C1 segment of cervical spinal cord (tissue), 14 donors: ENCODE measurements at regions not wholly inside any gene's neighbourhood (a gene's known extent, or its start where the extent isn't known, plus 50 kb on each side); places are given as distances from the start of the nearest gene placed in this dataset.

Experiments used
- DNase-seq, 14 donors: peaks; one replicate each; lab custom pipeline; 2025; lab: John Stamatoyannopoulos, UW

- no peak for DNase-seq
Measured at GRCh38 chr1:93746021-93746812, 64.6 kb upstream of the BCAR3 start.

GRCh38 chr1:93744299-93744988 lies 62.8 kb upstream of the BCAR3 start:
- no peak for DNase-seq

- DNase-seq = no peak
Measured at GRCh38 chr1:93743465-93743864, 61.8 kb upstream of the BCAR3 start.

- no peak for DNase-seq
Measured at GRCh38 chr1:93740601-93741031, 59.0 kb upstream of the BCAR3 start.

- no peak for DNase-seq
Measured at GRCh38 chr1:93740157-93740556, 58.5 kb upstream of the BCAR3 start.

- DNase-seq = no peak
Measured at GRCh38 chr1:93739472-93739871, 57.8 kb upstream of the BCAR3 start.

- DNase-seq = no peak
Measured at GRCh38 chr1:93738926-93739325, 57.3 kb upstream of the BCAR3 start.

GRCh38 chr1:93738075-93738622 lies 56.5 kb upstream of the BCAR3 start:
- DNase-seq = no peak

- no peak for DNase-seq
Measured at GRCh38 chr1:93735722-93736121, 54.1 kb upstream of the BCAR3 start.

GRCh38 chr1:93734999-93735398 lies 53.4 kb upstream of the BCAR3 start:
- no peak for DNase-seq

GRCh38 chr1:93733340-93733739 lies 51.7 kb upstream of the BCAR3 start:
- DNase-seq = no peak

GRCh38 chr1:93732514-93732913 lies 50.9 kb upstream of the BCAR3 start:
- DNase-seq = no peak
